ENCODE measurements at regions not wholly inside any gene's neighbourhood (a gene's known extent, or its start where the extent isn't known, plus 50 kb on each side); places are given as distances from the start of the nearest gene placed in this dataset.
"Not testable (repeated sequence)": the region's sequence is repeated elsewhere in the genome, so short reads cannot be mapped to it uniquely, and the experiment has no call there.

DNA sequence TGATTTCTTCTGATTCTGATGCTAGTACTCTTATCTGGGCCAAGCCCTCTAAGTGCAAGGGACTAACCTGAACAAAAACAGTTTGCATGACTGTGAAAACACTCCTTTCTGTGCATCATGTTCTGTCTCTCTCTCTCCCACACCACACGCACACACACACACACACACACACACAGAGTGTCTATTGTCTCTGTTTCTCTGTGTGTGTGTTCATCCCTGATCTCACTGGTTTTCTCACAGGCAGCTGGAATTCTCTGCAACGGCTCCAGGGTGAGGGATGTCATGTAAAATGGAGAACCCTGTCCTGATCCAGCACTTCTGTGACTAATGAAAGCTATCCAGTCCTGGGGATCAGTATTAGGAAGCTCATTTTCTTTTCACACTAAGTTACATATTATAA, 453.1 kb upstream of the RGMB start:
- TF ChIP-seq, protein P1, sequence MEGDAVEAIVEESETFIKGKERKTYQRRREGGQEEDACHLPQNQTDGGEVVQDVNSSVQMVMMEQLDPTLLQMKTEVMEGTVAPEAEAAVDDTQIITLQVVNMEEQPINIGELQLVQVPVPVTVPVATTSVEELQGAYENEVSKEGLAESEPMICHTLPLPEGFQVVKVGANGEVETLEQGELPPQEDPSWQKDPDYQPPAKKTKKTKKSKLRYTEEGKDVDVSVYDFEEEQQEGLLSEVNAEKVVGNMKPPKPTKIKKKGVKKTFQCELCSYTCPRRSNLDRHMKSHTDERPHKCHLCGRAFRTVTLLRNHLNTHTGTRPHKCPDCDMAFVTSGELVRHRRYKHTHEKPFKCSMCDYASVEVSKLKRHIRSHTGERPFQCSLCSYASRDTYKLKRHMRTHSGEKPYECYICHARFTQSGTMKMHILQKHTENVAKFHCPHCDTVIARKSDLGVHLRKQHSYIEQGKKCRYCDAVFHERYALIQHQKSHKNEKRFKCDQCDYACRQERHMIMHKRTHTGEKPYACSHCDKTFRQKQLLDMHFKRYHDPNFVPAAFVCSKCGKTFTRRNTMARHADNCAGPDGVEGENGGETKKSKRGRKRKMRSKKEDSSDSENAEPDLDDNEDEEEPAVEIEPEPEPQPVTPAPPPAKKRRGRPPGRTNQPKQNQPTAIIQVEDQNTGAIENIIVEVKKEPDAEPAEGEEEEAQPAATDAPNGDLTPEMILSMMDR (IDR thresholded peaks at IDR 0.05; ENCODE audit: insufficient read depth in 1 of 2, low read depth in 1 of 2, low read length in 1 of 2, severe bottlenecking in 1 of 2, unreplicated experiment in 1 of 2) = no peak
- Histone ChIP-seq H3K4me1 (no peaks in the 10 kb centered on the region), H3K4me3 (ENCODE audit: low read depth, low read length) (no peak overlapping the region), H3K9me3 (no peaks in the 10 kb centered on the region), H3K27me3 (replicated peaks; ENCODE audit: control insufficient read depth, insufficient read depth, low read length) (no peaks in the 10 kb centered on the region), H3K36me3 (ENCODE audit: control insufficient read depth, insufficient read depth, low read length) (no peaks in the 10 kb centered on the region)
- Mint-ChIP-seq H3K36me3 (ENCODE audit: insufficient read depth, unreplicated experiment) (no peaks in the 10 kb centered on the region), H3K27ac (ENCODE audit: unreplicated experiment) (no peak overlapping the region), H3K27me3 (ENCODE audit: insufficient read depth, unreplicated experiment) (no peaks in the 10 kb centered on the region), H3K4me3 (ENCODE audit: unreplicated experiment) (no peak overlapping the region), H3K4me1 (ENCODE audit: low read depth, unreplicated experiment) (no peaks in the 10 kb centered on the region), H3K9me3 (ENCODE audit: unreplicated experiment) (no peaks in the 10 kb centered on the region)
- intact Hi-C loops (cut with micrococcal nuclease; ENCODE audit: unreplicated experiment) = no loop called here
- DNase-seq = no peak
- ChIA-PET CTCF (no interaction called here), POLR2A (no interaction called here)
- no TSS peak for BruUV-seq (replicated peaks)

DNA sequence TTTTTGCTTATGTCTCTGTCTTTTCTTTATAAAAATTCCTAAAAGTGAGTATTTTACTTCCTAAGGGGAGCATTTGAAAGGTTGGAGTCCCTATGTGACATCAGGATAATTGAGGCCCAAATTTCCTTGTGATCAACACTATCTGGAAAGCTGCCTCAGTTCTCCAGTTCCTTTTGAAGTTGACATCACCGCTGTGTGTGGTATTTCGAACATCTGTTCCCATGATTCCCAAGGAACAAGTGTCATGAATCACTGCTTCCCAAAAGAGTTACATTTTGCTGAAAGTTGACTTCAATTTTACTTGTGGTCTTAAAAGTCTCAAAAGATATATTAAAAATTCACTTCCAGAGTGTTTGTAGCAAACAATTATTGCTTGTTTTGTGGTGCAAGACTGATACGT, 452.1 kb upstream of the RGMB start:
- H3K27me3 Mint-ChIP-seq (ENCODE audit: insufficient read depth, unreplicated experiment) = no peaks in the 10 kb centered on the region
- no peaks in the 10 kb centered on the region for H3K4me1 Mint-ChIP-seq (ENCODE audit: low read depth, unreplicated experiment)
- Histone ChIP-seq H3K9me3 (no peaks in the 10 kb centered on the region), H3K36me3 (ENCODE audit: control insufficient read depth, insufficient read depth, low read length) (no peaks in the 10 kb centered on the region), H3K4me1 (no peaks in the 10 kb centered on the region), H3K27me3 (replicated peaks; ENCODE audit: control insufficient read depth, insufficient read depth, low read length) (no peaks in the 10 kb centered on the region), H3K4me3 (ENCODE audit: low read depth, low read length) (no peak overlapping the region)
- POLR2A ChIA-PET = no interaction called here
- TF ChIP-seq, protein P1 (IDR thresholded peaks at IDR 0.05; ENCODE audit: insufficient read depth in 1 of 2, low read depth in 1 of 2, low read length in 1 of 2, severe bottlenecking in 1 of 2, unreplicated experiment in 1 of 2) = no peak
- intact Hi-C loops (cut with micrococcal nuclease; ENCODE audit: unreplicated experiment) = no loop called here
- no peak for DNase-seq
- no TSS peak for BruUV-seq (replicated peaks)
- H3K9me3 Mint-ChIP-seq (ENCODE audit: unreplicated experiment) = no peaks in the 10 kb centered on the region
- H3K4me3 Mint-ChIP-seq (ENCODE audit: unreplicated experiment) = no peak overlapping the region
- CTCF ChIA-PET = no interaction called here
- no peaks in the 10 kb centered on the region for H3K36me3 Mint-ChIP-seq (ENCODE audit: insufficient read depth, unreplicated experiment)
- no peak overlapping the region for H3K27ac Mint-ChIP-seq (ENCODE audit: unreplicated experiment)

DNA sequence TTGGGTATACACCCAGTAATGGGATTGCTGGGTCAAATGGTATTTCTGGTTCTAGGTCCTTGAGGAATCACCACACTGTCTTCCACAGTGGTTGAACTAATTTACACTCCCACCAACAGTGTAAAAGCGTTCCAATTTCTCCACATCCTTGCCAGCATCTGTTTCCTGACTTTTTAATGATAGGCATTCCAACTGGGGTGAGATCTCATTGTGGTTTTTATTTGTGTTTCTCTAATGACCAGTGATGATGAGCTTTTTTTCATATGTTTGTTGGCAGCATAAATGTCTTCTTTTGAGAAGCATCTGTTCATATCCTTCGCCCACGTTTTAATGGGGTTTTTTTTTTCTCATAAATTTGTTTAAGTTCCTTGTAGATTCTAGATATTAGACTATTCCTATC, 448.3 kb upstream of the RGMB start:
- H3K27me3 ChIP-seq (replicated peaks; ENCODE audit: control insufficient read depth, insufficient read depth, low read length); intact Hi-C loops (cut with micrococcal nuclease; ENCODE audit: unreplicated experiment); H3K27ac Mint-ChIP-seq (ENCODE audit: unreplicated experiment); H3K4me1 ChIP-seq; H3K4me3 Mint-ChIP-seq (ENCODE audit: unreplicated experiment); H3K36me3 ChIP-seq (ENCODE audit: control insufficient read depth, insufficient read depth, low read length); H3K4me3 ChIP-seq (ENCODE audit: low read depth, low read length); DNase-seq; POLR2A ChIA-PET; H3K9me3 Mint-ChIP-seq (ENCODE audit: unreplicated experiment); CTCF ChIA-PET; BruUV-seq (replicated peaks); H3K9me3 ChIP-seq; H3K27me3 Mint-ChIP-seq (ENCODE audit: insufficient read depth, unreplicated experiment); H3K36me3 Mint-ChIP-seq (ENCODE audit: insufficient read depth, unreplicated experiment); H3K4me1 Mint-ChIP-seq (ENCODE audit: low read depth, unreplicated experiment): not testable (repeated sequence)

DNA sequence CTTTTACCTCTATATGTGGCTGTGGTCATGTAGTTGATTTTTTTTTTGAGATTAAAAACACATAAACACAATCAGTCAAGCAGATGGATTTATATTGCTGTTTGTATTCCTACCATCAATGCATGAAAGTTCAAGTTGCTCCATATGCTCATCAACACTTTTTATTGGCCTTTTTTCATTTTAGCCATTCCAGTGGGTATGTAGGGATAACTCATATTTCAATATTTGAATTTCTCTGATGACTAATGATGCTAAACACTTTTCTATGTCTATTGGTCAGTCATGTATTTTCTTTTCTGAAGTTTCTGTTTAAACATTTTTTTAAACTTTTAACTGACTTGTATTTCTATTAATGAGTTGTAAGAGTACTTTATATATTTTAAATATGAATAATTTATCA, 445.4 kb upstream of the RGMB start:
- TF ChIP-seq, protein P1 (IDR thresholded peaks at IDR 0.05; ENCODE audit: insufficient read depth in 1 of 2, low read depth in 1 of 2, low read length in 1 of 2, severe bottlenecking in 1 of 2, unreplicated experiment in 1 of 2) = no peak
- intact Hi-C loops (cut with micrococcal nuclease; ENCODE audit: unreplicated experiment) = no loop called here
- ChIA-PET CTCF (no interaction called here), POLR2A (no interaction called here)
- H3K36me3 Mint-ChIP-seq (ENCODE audit: insufficient read depth, unreplicated experiment) = no peaks in the 10 kb centered on the region
- no TSS peak for BruUV-seq (replicated peaks)
- no peaks in the 10 kb centered on the region for H3K4me1 Mint-ChIP-seq (ENCODE audit: low read depth, unreplicated experiment)
- H3K4me3 ChIP-seq (ENCODE audit: low read depth, low read length) = no peak overlapping the region
- H3K4me1 ChIP-seq = no peaks in the 10 kb centered on the region
- H3K36me3 ChIP-seq (ENCODE audit: control insufficient read depth, insufficient read depth, low read length) = no peaks in the 10 kb centered on the region
- no peaks in the 10 kb centered on the region for H3K27me3 Mint-ChIP-seq (ENCODE audit: insufficient read depth, unreplicated experiment)
- no peak for DNase-seq
- 0 out of 2 replicates have a peak, but pooled peaks cover 4% of the 10 kb centered on the region for H3K9me3 ChIP-seq
- H3K27ac Mint-ChIP-seq (ENCODE audit: unreplicated experiment) = no peak overlapping the region
- no peaks in the 10 kb centered on the region for H3K27me3 ChIP-seq (replicated peaks; ENCODE audit: control insufficient read depth, insufficient read depth, low read length)
- H3K9me3 Mint-ChIP-seq (ENCODE audit: unreplicated experiment) = no peaks in the 10 kb centered on the region
- no peak overlapping the region for H3K4me3 Mint-ChIP-seq (ENCODE audit: unreplicated experiment)
